GM12878 (cell line): ENCODE measurements at regions not wholly inside any gene's neighbourhood (a gene's known extent, or its start where the extent isn't known, plus 50 kb on each side); places are given as distances from the start of the nearest gene placed in this dataset.

ENCODE experiments used
- CHD2 ChIP-seq: IDR thresholded peaks from 2 replicates; pipeline ENCODE4 v1.6.1; 2011; ENCODE audit warnings: low read depth, low read length, improper control_type of control experiment, borderline replicate concordance
- HDGF ChIP-seq: fragments of 450-650 bp; IDR thresholded peaks from 2 replicates; pipeline ENCODE4 v1.6.1; 2016; ENCODE audit warnings: antibody characterized with exemption
- NR2F1 ChIP-seq: fragments of 450-650 bp; conservative IDR thresholded peaks from 2 replicates; pipeline ENCODE4 v1.6.1; 2017; ENCODE audit warnings: mild to moderate bottlenecking
- NRF1 ChIP-seq: conservative IDR thresholded peaks from 2 replicates; pipeline ENCODE4 v1.6.1; 2011; ENCODE audit warnings: mild to moderate bottlenecking, low read depth, low read length, improper control_type of control experiment
- SMAD5 ChIP-seq: IDR thresholded peaks from 2 replicates; pipeline ENCODE4 v1.6.1; 2016; ENCODE audit warnings: antibody characterized with exemption, low read depth
- SPI1 ChIP-seq: IDR thresholded peaks from 2 replicates; pipeline ENCODE4 v1.6.1; 2011; ENCODE audit warnings: low read depth, mild to moderate bottlenecking, low read length, moderate library complexity, borderline replicate concordance; ENCODE audit not compliant: insufficient read depth
- TF ChIP-seq, protein P1 (sequence below): IDR thresholded peaks from 2 replicates; pipeline ENCODE4 v1.6.1; 2012; ENCODE audit warnings: improper control_type of control experiment, low read depth, low read length; ENCODE audit not compliant: insufficient replicate concordance
- TF ChIP-seq, protein P2 (sequence below): fragments of 450-650 bp; IDR thresholded peaks from 2 replicates; pipeline ENCODE4 v1.6.1; 2016; ENCODE audit warnings: mild to moderate bottlenecking, moderate library complexity, borderline replicate concordance

DNA sequence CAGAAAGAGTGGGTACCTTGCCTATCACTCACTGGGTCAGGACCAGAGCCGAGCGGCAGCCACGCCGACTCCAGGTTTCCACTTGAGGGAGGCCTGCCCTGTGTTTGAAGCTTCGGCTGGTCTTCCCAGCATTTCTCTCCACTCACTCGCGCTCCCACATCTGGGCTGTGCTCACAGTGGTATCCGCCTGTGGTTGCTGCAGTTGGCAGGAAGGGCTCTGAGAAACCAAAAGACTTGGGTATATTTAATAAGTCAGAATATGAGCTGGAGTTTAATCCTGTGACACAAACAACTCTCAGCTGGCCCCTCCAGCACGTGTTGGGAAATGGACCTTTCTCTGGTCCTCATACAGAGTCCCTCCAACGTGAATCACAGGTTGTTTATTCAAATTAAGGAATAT, 70.9 kb downstream of the SPRY4 start (continued):
- no peak for TF ChIP-seq SPI1
- TF ChIP-seq, protein P1, sequence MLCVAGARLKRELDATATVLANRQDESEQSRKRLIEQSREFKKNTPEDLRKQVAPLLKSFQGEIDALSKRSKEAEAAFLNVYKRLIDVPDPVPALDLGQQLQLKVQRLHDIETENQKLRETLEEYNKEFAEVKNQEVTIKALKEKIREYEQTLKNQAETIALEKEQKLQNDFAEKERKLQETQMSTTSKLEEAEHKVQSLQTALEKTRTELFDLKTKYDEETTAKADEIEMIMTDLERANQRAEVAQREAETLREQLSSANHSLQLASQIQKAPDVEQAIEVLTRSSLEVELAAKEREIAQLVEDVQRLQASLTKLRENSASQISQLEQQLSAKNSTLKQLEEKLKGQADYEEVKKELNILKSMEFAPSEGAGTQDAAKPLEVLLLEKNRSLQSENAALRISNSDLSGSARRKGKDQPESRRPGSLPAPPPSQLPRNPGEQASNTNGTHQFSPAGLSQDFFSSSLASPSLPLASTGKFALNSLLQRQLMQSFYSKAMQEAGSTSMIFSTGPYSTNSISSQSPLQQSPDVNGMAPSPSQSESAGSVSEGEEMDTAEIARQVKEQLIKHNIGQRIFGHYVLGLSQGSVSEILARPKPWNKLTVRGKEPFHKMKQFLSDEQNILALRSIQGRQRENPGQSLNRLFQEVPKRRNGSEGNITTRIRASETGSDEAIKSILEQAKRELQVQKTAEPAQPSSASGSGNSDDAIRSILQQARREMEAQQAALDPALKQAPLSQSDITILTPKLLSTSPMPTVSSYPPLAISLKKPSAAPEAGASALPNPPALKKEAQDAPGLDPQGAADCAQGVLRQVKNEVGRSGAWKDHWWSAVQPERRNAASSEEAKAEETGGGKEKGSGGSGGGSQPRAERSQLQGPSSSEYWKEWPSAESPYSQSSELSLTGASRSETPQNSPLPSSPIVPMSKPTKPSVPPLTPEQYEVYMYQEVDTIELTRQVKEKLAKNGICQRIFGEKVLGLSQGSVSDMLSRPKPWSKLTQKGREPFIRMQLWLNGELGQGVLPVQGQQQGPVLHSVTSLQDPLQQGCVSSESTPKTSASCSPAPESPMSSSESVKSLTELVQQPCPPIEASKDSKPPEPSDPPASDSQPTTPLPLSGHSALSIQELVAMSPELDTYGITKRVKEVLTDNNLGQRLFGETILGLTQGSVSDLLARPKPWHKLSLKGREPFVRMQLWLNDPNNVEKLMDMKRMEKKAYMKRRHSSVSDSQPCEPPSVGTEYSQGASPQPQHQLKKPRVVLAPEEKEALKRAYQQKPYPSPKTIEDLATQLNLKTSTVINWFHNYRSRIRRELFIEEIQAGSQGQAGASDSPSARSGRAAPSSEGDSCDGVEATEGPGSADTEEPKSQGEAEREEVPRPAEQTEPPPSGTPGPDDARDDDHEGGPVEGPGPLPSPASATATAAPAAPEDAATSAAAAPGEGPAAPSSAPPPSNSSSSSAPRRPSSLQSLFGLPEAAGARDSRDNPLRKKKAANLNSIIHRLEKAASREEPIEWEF = no peak
- TF ChIP-seq HDGF = no peak
- TF ChIP-seq SMAD5 = no peak
- TF ChIP-seq NR2F1 = no peak
- no peak for TF ChIP-seq CHD2
- no peak for TF ChIP-seq NRF1
- TF ChIP-seq, protein P2, sequence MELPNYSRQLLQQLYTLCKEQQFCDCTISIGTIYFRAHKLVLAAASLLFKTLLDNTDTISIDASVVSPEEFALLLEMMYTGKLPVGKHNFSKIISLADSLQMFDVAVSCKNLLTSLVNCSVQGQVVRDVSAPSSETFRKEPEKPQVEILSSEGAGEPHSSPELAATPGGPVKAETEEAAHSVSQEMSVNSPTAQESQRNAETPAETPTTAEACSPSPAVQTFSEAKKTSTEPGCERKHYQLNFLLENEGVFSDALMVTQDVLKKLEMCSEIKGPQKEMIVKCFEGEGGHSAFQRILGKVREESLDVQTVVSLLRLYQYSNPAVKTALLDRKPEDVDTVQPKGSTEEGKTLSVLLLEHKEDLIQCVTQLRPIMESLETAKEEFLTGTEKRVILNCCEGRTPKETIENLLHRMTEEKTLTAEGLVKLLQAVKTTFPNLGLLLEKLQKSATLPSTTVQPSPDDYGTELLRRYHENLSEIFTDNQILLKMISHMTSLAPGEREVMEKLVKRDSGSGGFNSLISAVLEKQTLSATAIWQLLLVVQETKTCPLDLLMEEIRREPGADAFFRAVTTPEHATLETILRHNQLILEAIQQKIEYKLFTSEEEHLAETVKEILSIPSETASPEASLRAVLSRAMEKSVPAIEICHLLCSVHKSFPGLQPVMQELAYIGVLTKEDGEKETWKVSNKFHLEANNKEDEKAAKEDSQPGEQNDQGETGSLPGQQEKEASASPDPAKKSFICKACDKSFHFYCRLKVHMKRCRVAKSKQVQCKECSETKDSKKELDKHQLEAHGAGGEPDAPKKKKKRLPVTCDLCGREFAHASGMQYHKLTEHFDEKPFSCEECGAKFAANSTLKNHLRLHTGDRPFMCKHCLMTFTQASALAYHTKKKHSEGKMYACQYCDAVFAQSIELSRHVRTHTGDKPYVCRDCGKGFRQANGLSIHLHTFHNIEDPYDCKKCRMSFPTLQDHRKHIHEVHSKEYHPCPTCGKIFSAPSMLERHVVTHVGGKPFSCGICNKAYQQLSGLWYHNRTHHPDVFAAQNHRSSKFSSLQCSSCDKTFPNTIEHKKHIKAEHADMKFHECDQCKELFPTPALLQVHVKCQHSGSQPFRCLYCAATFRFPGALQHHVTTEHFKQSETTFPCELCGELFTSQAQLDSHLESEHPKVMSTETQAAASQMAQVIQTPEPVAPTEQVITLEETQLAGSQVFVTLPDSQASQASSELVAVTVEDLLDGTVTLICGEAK = no peak
